CD4-positive, alpha-beta T cell treated with Interleukin-12 subunit alpha and Interleukin-12 subunit beta, for 1 hour (primary cell): ENCODE measurements at regions not wholly inside any gene's neighbourhood (a gene's known extent, or its start where the extent isn't known, plus 50 kb on each side); places are given as distances from the start of the nearest gene placed in this dataset.

Experiments
- DNase-seq: peaks from one replicate; pipeline ENCODE4 v3.0.0-alpha.2; 2020

GRCh38 chr13:107130566-107130965 is 562.6 kb upstream of the ARGLU1 start:
- no peak for DNase-seq

- no peak for DNase-seq
Measured at GRCh38 chr13:107124730-107125129, 556.8 kb upstream of the ARGLU1 start.

DNA sequence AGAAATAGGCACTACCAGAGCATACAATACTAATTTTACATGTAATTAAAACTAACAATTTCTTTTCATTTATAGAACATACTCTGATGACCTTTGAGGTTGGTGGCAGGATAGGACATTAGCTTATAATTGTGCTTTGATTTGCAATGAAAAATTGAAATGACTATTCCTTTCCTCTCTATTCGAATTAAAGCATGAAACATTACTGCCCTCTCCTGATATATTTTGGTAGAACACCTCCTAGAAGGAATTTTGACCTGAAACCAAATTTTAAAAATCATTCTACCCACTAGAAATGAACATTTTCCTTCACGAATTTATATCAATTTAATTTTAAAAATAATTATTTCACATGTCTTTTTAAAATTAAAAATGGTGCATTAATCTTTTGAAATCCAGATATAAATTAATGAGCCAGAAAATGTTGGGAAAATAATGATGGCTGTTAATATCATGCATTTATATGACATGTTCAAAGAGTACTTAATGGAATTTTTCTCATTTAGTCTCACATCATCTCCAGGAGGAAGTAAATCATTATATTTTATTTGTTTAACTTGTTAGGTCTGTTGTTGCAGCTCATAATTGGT is 556.3 kb upstream of the ARGLU1 start:
- DNase-seq = no peak

DNA sequence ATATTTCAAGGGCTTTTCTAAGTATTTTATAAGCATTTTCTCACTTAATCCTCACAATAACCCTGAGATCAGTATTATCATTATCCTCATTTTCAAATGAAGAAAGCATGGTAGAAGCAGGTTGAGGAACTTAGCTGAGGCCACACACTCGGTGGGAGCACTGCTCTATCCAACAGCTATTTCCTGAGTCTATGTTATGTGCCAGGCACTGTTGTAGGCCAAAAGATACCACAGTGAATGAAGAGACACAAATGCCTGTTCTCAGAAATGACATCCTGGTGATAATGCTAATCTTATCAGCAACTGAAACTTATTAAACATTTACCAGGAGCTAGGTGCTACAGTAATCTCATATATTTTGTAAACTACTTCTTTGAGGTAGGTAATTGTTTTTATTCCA is 553.9 kb upstream of the ARGLU1 start:
- DNase-seq = no peak

- no peak for DNase-seq
Measured at GRCh38 chr13:107119989-107120881, 552.3 kb upstream of the ARGLU1 start.

DNA sequence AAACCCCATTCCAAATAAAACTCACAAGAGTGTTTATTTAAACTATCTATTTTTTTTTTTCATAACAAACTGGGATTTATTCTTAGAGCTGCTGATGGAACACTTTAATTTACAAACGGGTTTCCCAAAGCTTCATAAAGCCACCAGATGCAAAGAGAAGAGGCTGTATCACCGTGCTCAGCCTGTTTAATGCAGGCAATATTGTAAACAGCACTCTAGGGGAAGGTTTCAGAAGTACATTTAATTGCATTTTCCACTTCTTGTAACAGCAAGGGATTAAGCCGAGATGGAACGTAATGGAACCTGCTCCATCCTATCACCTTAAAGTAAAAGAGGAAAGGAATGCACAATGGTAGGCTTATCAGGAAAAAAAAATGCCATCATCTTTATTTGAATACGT is 550.6 kb upstream of the ARGLU1 start:
- DNase-seq = no peak

GRCh38 chr13:107117327-107118012 is 549.5 kb upstream of the ARGLU1 start:
- no peak for DNase-seq

- DNase-seq = no peak
Measured at GRCh38 chr13:107113387-107113786, 545.5 kb upstream of the ARGLU1 start.

DNA sequence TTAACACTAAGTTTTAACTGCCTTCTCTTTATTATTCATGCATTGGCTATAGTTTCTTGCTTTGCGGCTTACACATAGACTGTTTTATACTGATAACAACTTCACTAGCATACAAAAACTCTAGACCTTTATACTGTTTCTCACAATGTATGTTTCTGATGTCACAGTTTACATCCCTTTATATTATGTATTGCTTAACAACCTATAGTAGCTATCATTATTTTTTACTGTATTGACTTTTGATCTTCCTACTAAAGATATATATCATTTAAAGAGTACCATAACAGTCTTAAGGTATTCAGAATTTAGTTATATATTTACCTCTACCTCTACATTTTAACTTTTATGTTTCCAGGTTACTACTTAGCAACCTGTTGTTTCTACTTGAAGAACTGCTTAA is 543.3 kb upstream of the ARGLU1 start:
- no peak for DNase-seq

DNA sequence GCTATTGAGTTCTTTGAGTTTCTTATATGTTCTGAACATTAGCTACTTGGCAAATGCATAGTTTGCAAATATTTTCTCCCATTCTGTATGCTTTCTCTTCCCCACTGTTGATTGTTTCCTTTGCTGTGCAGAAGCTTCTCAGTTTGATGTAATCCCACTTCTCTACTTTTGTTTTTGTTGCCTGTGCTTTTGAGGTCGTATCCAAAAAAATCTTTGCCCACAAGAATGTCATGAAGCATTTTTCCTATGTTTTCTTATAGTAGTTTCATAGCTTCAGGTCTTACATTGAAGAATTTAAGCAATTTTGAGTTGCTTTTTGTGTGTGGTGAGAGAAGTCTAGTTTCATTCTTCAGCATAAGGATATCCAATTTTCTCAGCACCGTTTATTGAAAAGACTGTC is 536.7 kb upstream of the ARGLU1 start:
- DNase-seq = no peak

DNA sequence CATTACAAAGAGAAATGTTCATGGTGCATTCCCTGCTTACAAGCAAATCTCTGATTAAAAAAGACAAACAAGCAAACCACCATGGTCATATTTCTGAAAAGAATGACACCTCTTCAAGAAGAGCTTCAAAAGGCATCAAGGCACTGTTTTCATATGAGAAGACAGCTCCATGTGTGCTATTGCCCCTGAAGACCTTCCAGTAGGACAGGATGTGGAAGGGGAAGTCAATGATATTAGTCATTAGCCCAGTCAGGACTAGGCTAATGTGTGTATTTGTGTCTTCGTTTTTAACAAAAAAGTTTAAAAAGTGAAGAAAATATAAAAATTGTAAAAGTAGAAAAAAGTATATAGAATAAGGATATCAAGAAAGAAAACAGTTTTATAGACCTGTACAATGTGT is 534.7 kb upstream of the ARGLU1 start:
- no peak for DNase-seq

DNA sequence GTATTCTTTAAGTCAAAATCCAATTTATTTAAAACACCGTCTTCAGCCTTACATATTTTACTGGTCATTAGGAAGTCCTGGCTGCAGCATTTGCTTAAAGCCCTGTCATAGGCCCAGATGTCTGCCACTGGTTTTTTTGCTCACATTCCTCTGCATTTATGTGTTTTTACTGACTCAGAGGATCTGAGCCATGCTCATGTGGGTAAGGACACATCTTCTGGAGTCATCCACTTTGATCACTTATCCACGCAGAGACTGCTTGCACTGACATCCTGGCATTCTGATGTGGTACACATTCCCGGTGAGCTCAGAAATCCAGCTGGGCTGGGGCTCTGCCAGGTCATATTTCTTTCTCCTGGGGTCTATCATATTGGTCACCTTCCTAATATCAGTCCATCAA is 531.7 kb upstream of the ARGLU1 start:
- DNase-seq = no peak

DNA sequence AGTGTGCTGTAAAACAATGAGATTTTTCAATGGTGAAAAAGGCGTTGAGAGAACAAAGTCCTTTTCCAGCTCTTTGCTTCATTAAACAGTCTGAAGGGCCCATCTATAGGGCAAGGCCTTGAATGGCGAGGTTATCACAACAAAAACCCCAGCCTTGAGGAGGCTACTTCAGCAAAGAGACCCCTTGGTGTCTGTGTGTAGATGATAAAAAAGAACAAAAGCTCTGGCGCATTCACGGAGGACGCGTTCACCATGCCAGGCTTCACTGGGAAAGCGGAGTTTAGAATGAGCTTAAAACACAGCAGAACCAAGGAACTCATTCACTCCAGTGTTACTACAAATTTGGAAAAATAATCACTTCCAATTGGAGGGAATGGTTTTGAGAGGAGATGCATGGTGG is 530.0 kb upstream of the ARGLU1 start:
- DNase-seq = no peak

DNA sequence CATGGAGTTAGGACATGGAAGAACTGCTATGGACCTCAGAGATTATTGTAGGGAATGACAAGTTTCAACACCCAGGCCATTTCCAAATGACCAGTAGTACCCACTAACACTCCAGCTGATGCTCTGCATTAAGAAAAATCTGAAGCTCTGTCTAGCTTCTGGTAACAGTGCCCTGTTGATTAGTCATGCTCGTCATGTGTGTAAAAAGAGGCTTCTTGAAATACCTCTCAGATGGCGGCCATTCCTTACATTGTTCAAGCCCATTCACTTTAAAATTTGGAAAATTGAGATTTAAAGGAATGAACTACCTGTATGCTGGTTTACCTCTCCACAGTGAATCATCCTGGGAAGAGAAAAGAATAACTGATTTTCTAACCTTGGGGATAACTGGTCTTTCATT is 527.9 kb upstream of the ARGLU1 start:
- DNase-seq = no peak

DNA sequence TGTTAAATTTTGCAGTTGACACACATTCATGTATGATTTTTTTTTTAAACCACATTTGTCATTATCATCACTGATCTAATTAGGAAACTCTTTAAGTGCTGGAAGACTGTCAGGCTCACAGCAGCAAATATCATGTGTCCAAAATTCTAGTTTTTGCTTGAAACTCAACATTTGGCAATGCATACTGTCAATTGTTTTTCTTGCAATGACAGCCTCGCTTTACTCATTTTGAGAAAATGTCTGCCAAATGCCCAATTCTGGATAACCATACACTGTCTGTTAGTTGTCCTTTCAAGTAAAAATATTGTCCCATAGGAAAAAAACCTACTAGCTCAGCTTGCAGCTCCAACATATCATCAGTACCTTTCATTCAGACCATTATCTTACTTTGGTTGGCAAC is 523.9 kb upstream of the ARGLU1 start:
- no peak for DNase-seq

- DNase-seq = no peak
Measured at GRCh38 chr13:107091428-107091827, 523.5 kb upstream of the ARGLU1 start.

DNA sequence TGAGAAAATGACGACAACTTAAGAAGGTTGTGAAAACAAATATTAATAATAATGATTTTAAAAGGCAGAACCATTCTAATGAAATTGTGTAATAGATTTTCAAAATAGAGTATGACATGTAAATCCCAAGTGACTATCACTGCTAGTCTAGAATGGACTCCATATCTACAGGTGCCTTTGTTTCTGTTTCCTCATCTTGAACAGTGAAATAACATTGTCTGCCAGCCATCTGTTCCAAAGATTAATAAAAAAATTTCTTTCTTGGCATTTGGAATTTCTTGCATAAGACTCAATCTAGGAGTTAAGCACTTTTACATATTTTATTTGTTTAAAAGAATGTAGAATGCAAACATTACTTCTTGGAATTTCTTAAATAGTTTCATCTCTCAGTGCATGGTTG is 520.1 kb upstream of the ARGLU1 start:
- no peak for DNase-seq

GRCh38 chr13:107079423-107080049 is 511.6 kb upstream of the ARGLU1 start:
- no peak for DNase-seq

GRCh38 chr13:107078229-107078765 is 510.4 kb upstream of the ARGLU1 start:
- DNase-seq = no peak

DNA sequence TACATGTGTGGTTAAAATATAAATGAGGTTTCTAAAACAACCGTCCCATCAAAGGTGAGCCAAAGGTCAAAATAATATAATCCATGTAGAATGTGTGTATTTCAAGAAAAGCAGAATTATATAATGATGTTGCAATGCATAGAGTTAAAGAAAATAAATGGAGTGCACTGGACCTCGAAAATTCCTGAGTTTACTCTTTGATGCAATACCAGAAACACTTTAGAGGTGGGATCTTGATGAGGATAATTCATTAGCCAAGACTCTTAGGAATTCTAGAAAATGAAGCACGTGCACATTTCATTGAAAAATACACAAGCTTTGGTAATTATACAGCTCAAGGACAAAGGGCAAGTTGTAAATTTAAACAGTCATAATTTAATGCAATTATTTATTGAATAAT is 508.9 kb upstream of the ARGLU1 start:
- no peak for DNase-seq

GRCh38 chr13:107075576-107075975 is 507.6 kb upstream of the ARGLU1 start:
- no peak for DNase-seq

- DNase-seq = no peak
Measured at GRCh38 chr13:107070792-107071191, 502.9 kb upstream of the ARGLU1 start.

- no peak for DNase-seq
Measured at GRCh38 chr13:107069108-107069776, 501.3 kb upstream of the ARGLU1 start.
